ENCODE measurements at regions not wholly inside any gene's neighbourhood (a gene's known extent, or its start where the extent isn't known, plus 50 kb on each side); places are given as distances from the start of the nearest gene placed in this dataset.

DNA sequence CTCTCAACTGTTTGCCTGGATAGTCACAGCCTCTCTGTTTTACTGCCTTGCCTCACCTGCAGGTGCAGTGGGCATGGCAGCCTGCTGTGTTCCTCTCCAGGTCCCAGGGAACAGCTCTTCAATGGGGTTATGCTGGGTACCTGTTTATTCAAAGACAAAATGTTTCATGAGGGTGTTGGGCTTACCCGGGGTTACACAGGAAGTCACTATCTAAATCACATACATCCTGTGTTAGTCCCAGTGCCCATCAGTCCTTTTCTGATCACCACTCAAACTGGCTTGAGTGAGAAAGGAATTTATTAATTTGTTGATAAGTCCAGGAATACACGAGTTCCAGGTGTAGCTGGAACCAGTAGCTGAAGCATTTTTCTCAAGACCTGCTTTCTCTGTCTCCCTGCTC lies 1503.6 kb upstream of the TMEM132C start:
- H3K36me3 ChIP-seq (ENCODE audit: control insufficient read depth in 1 of 2, insufficient read depth in 2 of 2, low read length in 2 of 2), result no peaks in the 10 kb centered on the region
- no peak overlapping the region for H3K4me3 ChIP-seq (ENCODE audit: low read depth in 1 of 2, low read length in 2 of 2)
- no peak overlapping the region for H3K27ac ChIP-seq (ENCODE audit: low read length)
- peaks cover 13 to 18% of the 10 kb centered on the region in 2 donors for H3K9me3 ChIP-seq (ENCODE audit: control insufficient read depth in 1 of 2, low read length in 2 of 2)
- H3K27me3 ChIP-seq (ENCODE audit: low read depth, low read length), result no peaks in the 10 kb centered on the region
- H3K4me1 ChIP-seq (ENCODE audit: control insufficient read depth in 1 of 2, insufficient read depth in 2 of 2, low read length in 2 of 2), result no peaks in the 10 kb centered on the region

DNA sequence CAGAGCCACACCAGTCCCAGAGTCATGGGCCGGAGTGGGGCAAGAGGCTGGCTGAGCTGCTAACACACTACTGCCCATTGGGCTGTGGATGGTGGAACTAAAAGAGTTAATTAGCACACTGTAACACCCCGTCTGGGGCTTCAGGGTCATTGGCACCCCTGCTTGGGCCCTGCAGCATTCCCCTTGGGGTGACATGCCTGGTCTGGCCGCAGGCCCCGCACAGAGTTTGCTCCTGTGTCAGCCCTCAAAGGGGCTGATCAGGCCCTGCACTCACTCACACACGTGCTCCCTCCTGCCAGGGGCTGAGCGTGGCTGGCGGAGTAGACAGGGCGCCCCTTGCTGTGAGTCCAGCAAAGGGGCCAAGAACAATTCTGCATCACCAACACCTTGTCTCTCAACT lies 1499.6 kb upstream of the TMEM132C start:
- H3K4me1 ChIP-seq (ENCODE audit: control insufficient read depth in 1 of 2, insufficient read depth in 2 of 2, low read length in 2 of 2), result no peaks in the 10 kb centered on the region
- H3K27ac ChIP-seq (ENCODE audit: low read length), result no peak overlapping the region
- no peaks in the 10 kb centered on the region for H3K27me3 ChIP-seq (ENCODE audit: low read depth, low read length)
- no peak overlapping the region for H3K4me3 ChIP-seq (ENCODE audit: low read depth in 1 of 2, low read length in 2 of 2)
- no peaks in the 10 kb centered on the region for H3K36me3 ChIP-seq (ENCODE audit: control insufficient read depth in 1 of 2, insufficient read depth in 2 of 2, low read length in 2 of 2)
- peaks cover 13 to 18% of the 10 kb centered on the region in 2 donors for H3K9me3 ChIP-seq (ENCODE audit: control insufficient read depth in 1 of 2, low read length in 2 of 2)

- Histone ChIP-seq H3K27me3 (ENCODE audit: low read depth, low read length) (no peaks in the 10 kb centered on the region), H3K27ac (ENCODE audit: low read length) (no peak overlapping the region), H3K36me3 (ENCODE audit: control insufficient read depth in 1 of 2, insufficient read depth in 2 of 2, low read length in 2 of 2) (no peaks in the 10 kb centered on the region), H3K4me3 (ENCODE audit: low read depth in 1 of 2, low read length in 2 of 2) (no peak overlapping the region), H3K4me1 (ENCODE audit: control insufficient read depth in 1 of 2, insufficient read depth in 2 of 2, low read length in 2 of 2) (no peaks in the 10 kb centered on the region), H3K9me3 (ENCODE audit: control insufficient read depth in 1 of 2, low read length in 2 of 2) (peaks cover 8 to 13% of the 10 kb centered on the region in 2 donors)
Measured at GRCh38 chr12:126768517-126768916, 1498.5 kb upstream of the TMEM132C start.

DNA sequence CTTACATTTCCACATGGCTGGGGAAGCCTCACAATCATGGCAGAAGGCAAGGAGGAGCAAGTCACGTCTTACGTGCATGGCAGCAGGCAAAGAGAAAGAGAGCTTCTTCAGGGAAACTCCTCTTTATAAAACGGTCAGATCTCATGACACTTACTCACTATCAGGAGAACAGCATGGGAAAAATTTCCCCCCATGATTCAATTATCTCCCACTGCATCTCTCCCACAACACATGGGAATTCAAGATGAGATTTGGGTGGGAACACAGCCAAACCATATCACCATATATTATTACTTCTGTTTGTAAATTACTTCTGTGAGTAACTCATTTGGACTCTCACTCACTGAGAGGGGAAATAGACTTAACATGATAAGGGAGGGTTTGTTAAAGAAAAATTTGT lies 1496.8 kb upstream of the TMEM132C start:
- Histone ChIP-seq H3K27ac (ENCODE audit: low read length) (no peak overlapping the region), H3K4me1 (ENCODE audit: control insufficient read depth in 1 of 2, insufficient read depth in 2 of 2, low read length in 2 of 2) (no peaks in the 10 kb centered on the region), H3K27me3 (ENCODE audit: low read depth, low read length) (no peaks in the 10 kb centered on the region), H3K9me3 (ENCODE audit: control insufficient read depth in 1 of 2, low read length in 2 of 2) (peaks cover 0 to 8% of the 10 kb centered on the region in 2 donors), H3K36me3 (ENCODE audit: control insufficient read depth in 1 of 2, insufficient read depth in 2 of 2, low read length in 2 of 2) (no peaks in the 10 kb centered on the region), H3K4me3 (ENCODE audit: low read depth in 1 of 2, low read length in 2 of 2) (no peak overlapping the region)

GRCh38 chr12:126772171-126772864 lies 1494.7 kb upstream of the TMEM132C start:
- H3K4me3 ChIP-seq (ENCODE audit: low read depth in 1 of 2, low read length in 2 of 2), result peak overlapping the region in 1 of 2 donors; percentile 30

DNA sequence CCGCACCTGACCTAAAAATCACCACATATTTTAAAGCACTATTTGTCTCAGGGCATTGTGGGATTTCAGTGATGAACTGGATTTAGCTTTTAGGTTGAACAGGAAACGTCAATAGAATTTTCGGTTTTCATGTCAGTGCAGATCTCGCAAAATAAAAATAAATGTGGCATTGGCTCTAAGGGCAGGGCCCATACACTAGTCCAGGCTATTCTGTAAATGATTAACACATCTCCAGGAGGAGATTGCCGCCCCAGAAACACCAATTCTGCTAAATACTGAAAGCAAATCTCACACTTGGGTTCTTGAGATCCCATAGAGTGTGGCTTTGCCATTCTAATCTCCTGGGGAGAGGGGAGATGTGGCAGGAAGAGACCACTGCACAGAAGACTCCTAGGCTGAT lies 1494.0 kb upstream of the TMEM132C start:
- no peaks in the 10 kb centered on the region for H3K9me3 ChIP-seq (ENCODE audit: control insufficient read depth in 1 of 2, low read length in 2 of 2)
- H3K27ac ChIP-seq (ENCODE audit: low read length), result no peak overlapping the region
- H3K27me3 ChIP-seq (ENCODE audit: low read depth, low read length), result no peaks in the 10 kb centered on the region
- H3K36me3 ChIP-seq (ENCODE audit: control insufficient read depth in 1 of 2, insufficient read depth in 2 of 2, low read length in 2 of 2), result no peaks in the 10 kb centered on the region
- no peaks in the 10 kb centered on the region for H3K4me1 ChIP-seq (ENCODE audit: control insufficient read depth in 1 of 2, insufficient read depth in 2 of 2, low read length in 2 of 2)
- H3K4me3 ChIP-seq (ENCODE audit: low read depth in 1 of 2, low read length in 2 of 2), result no peak overlapping the region

More at GRCh38 chr12:126772171-126772864, 1494.7 kb upstream of the TMEM132C start:
- H3K27ac ChIP-seq (ENCODE audit: low read length), result no peak overlapping the region
- H3K9me3 ChIP-seq (ENCODE audit: control insufficient read depth in 1 of 2, low read length in 2 of 2), result no peaks in the 10 kb centered on the region
- H3K36me3 ChIP-seq (ENCODE audit: control insufficient read depth in 1 of 2, insufficient read depth in 2 of 2, low read length in 2 of 2), result no peaks in the 10 kb centered on the region
- no peaks in the 10 kb centered on the region for H3K27me3 ChIP-seq (ENCODE audit: low read depth, low read length)
- no peaks in the 10 kb centered on the region for H3K4me1 ChIP-seq (ENCODE audit: control insufficient read depth in 1 of 2, insufficient read depth in 2 of 2, low read length in 2 of 2)

GRCh38 chr12:126773491-126773890 lies 1493.5 kb upstream of the TMEM132C start:
- no peak overlapping the region for H3K27ac ChIP-seq (ENCODE audit: low read length)
- no peaks in the 10 kb centered on the region for H3K9me3 ChIP-seq (ENCODE audit: control insufficient read depth in 1 of 2, low read length in 2 of 2)
- H3K36me3 ChIP-seq (ENCODE audit: control insufficient read depth in 1 of 2, insufficient read depth in 2 of 2, low read length in 2 of 2), result no peaks in the 10 kb centered on the region
- H3K4me3 ChIP-seq (ENCODE audit: low read depth in 1 of 2, low read length in 2 of 2), result no peak overlapping the region
- H3K27me3 ChIP-seq (ENCODE audit: low read depth, low read length), result no peaks in the 10 kb centered on the region
- no peaks in the 10 kb centered on the region for H3K4me1 ChIP-seq (ENCODE audit: control insufficient read depth in 1 of 2, insufficient read depth in 2 of 2, low read length in 2 of 2)

- no peaks in the 10 kb centered on the region for H3K27me3 ChIP-seq (ENCODE audit: low read depth, low read length)
- no peaks in the 10 kb centered on the region for H3K9me3 ChIP-seq (ENCODE audit: control insufficient read depth in 1 of 2, low read length in 2 of 2)
- no peaks in the 10 kb centered on the region for H3K36me3 ChIP-seq (ENCODE audit: control insufficient read depth in 1 of 2, insufficient read depth in 2 of 2, low read length in 2 of 2)
- H3K4me1 ChIP-seq (ENCODE audit: control insufficient read depth in 1 of 2, insufficient read depth in 2 of 2, low read length in 2 of 2), result no peaks in the 10 kb centered on the region
- no peak overlapping the region for H3K4me3 ChIP-seq (ENCODE audit: low read depth in 1 of 2, low read length in 2 of 2)
- H3K27ac ChIP-seq (ENCODE audit: low read length), result no peak overlapping the region
Measured at GRCh38 chr12:126776026-126776655, 1490.8 kb upstream of the TMEM132C start.

DNA sequence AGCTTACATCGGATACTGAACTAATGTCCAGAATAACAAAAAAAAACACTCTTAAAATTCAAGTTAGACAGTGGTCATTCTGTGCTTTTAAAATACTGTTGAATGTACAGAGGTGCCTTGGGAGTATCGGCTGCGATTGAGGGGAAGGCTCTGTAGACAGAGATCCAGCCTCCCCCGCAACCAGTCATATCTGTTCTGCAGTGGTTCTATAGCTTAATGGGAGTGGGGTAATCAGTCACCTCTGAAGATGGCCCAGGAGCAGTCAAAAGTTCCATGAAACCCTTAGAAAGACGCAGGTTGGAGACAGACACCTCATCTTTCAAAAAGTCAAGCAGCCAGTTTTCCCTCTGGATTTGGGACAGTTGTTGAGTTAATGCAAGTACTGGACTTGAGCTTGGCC lies 1486.6 kb upstream of the TMEM132C start:
- Histone ChIP-seq H3K27me3 (ENCODE audit: low read depth, low read length) (no peaks in the 10 kb centered on the region), H3K27ac (ENCODE audit: low read length) (no peak overlapping the region), H3K4me1 (ENCODE audit: control insufficient read depth in 1 of 2, insufficient read depth in 2 of 2, low read length in 2 of 2) (no peaks in the 10 kb centered on the region), H3K36me3 (ENCODE audit: control insufficient read depth in 1 of 2, insufficient read depth in 2 of 2, low read length in 2 of 2) (no peaks in the 10 kb centered on the region), H3K4me3 (ENCODE audit: low read depth in 1 of 2, low read length in 2 of 2) (no peak overlapping the region), H3K9me3 (ENCODE audit: control insufficient read depth in 1 of 2, low read length in 2 of 2) (no peaks in the 10 kb centered on the region)

- H3K9me3 ChIP-seq (ENCODE audit: control insufficient read depth in 1 of 2, low read length in 2 of 2), result no peaks in the 10 kb centered on the region
Measured at GRCh38 chr12:126781593-126781992, 1485.4 kb upstream of the TMEM132C start.

DNA sequence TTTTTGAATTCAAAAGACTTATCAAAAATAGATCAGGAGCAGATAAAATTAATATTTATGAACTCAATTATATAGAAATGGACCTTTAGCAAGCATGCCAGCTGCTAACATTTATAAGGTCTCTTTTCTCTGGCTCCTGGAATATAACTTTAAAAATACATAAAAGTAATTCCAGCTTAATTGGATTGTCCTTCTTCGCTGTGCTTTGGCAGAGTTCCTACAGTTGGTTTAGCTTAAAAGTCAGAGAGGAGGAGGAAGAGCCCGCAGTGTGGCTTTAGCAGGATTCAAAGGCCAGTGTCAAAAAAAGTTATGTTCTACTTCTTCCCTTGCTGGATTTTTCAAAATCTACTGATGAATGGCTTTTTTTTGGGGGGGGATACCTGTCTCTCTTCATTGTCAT lies 1484.9 kb upstream of the TMEM132C start:
- Histone ChIP-seq H3K27me3 (ENCODE audit: low read depth, low read length) (no peaks in the 10 kb centered on the region), H3K36me3 (ENCODE audit: control insufficient read depth in 1 of 2, insufficient read depth in 2 of 2, low read length in 2 of 2) (no peaks in the 10 kb centered on the region), H3K9me3 (ENCODE audit: control insufficient read depth in 1 of 2, low read length in 2 of 2) (no peaks in the 10 kb centered on the region), H3K4me1 (ENCODE audit: control insufficient read depth in 1 of 2, insufficient read depth in 2 of 2, low read length in 2 of 2) (no peaks in the 10 kb centered on the region), H3K27ac (ENCODE audit: low read length) (no peak overlapping the region), H3K4me3 (ENCODE audit: low read depth in 1 of 2, low read length in 2 of 2) (no peak overlapping the region)

More at GRCh38 chr12:126781593-126781992, 1485.4 kb upstream of the TMEM132C start:
- Histone ChIP-seq H3K27me3 (ENCODE audit: low read depth, low read length) (no peaks in the 10 kb centered on the region), H3K27ac (ENCODE audit: low read length) (no peak overlapping the region), H3K36me3 (ENCODE audit: control insufficient read depth in 1 of 2, insufficient read depth in 2 of 2, low read length in 2 of 2) (no peaks in the 10 kb centered on the region), H3K4me3 (ENCODE audit: low read depth in 1 of 2, low read length in 2 of 2) (no peak overlapping the region), H3K4me1 (ENCODE audit: control insufficient read depth in 1 of 2, insufficient read depth in 2 of 2, low read length in 2 of 2) (no peaks in the 10 kb centered on the region)

All from muscle layer of duodenum (tissue), 2 donors.